Hematopoietic multipotent progenitor cell treated with erythropoietin and hydrocortisone succinate and interleukin-3 and kit ligand, for 17 days (in vitro differentiated cells): ENCODE measurements at regions not wholly inside any gene's neighbourhood (a gene's known extent, or its start where the extent isn't known, plus 50 kb on each side); places are given as distances from the start of the nearest gene placed in this dataset.
"Not testable (repeated sequence)": the region's sequence is repeated elsewhere in the genome, so short reads cannot be mapped to it uniquely, and the experiment has no call there.

ENCODE experiments used
- DNase-seq: peaks from one replicate; pipeline ENCODE4 v3.0.0-alpha.2; 2015; ENCODE audit warnings: low spot score

GRCh38 chr2:147008481-147008880 lies 836.3 kb upstream of the ACVR2A start:
- no peak for DNase-seq

DNA sequence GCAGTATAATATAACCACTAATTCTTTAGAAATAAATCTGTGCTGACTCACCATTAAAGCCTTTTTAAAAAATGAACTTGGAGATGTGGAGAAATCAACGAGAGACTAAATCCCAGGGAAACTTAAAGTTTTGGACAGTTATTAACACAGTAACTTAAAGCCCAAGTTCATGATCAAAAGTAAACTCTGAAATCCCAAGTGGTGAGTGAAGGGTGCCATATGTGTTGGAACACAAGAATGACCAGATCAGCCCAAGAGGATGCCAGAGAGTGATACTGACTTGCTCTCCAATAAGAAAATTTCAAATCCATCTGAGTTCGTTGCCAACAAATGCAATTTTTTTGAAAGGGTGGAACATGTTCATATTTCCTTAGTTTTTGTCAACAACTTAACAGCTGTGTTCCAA lies 838.1 kb upstream of the ACVR2A start:
- DNase-seq, result no peak

GRCh38 chr2:147003081-147003480 lies 841.7 kb upstream of the ACVR2A start:
- no peak for DNase-seq

GRCh38 chr2:147002256-147002655 lies 842.6 kb upstream of the ACVR2A start:
- no peak for DNase-seq

DNA sequence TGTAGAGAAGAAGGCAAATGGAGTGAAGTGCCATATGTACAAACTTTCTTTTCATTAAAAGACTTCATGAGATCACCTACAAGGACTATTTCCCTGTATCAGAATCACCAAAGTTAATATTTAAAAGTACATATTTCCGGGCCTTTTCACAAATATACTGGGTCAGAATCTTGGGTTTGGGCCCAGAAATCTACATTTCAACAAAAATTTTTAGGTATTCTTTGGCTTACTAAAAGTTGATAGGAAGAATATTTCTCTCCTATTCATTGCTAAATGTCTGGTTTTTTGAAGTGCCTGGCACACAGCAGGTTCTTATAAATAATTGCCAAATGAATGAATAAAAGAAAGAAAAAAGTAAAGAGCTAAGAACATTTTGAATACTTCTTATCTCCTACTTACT lies 843.8 kb upstream of the ACVR2A start:
- DNase-seq, result no peak

DNA sequence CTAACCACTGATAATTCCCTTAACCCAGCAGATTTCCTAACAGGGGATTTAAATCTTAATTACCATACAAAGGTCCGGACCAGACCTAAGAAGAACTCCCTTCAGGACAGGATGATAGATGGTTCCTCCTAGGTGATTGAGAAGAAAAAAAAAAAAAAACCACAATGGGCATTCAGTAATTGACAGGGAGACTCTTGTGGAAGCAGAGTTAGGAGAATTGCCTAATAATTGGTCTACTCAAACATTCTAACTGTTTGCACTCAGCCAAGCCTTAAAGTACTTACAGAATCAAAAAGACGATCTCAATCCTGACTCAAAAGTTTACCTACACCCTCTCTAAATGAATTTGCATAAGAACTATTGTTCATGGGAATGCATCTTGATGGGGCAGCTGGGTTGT lies 844.7 kb upstream of the ACVR2A start:
- DNase-seq, result not testable (repeated sequence)

DNA sequence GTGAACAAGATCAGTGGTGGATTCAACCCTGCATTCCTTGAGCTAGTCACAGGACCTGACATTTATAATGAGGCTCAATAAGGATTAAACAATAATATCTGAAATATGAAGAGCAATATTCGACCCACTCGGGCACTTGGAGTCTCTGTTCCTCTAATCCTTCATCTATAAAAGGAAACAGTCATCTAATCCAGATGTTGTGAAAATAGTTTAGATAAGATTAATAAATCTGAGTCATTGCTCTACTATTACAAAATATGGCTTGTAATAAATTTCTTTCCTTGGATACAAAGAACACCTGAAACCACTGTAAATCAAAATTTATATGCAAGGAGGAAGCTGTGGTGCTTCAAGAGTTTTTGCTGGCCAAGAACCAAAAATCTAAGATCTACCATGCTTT lies 846.9 kb upstream of the ACVR2A start:
- no peak for DNase-seq

DNA sequence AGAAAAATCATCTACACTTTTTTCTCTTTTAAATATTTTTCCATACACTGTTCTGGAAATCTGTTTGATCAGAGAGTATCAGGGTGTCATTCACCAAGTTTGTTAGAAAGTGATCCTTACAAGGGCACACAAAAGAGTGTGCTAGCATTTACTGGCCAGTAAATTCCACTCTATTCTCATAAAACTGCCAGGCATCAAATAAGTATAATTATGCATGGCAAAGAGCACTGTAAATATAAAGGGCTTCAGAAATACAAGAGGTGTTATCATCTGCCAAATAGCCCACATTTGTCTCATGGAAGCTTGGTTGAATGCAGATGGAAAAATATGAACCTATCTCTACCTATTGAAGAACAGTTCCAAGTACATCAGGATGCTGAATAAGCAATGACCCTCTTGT lies 847.3 kb upstream of the ACVR2A start:
- DNase-seq, result no peak

GRCh38 chr2:146994246-146994645 lies 850.6 kb upstream of the ACVR2A start:
- DNase-seq, result no peak

GRCh38 chr2:146992466-146992865 lies 852.4 kb upstream of the ACVR2A start:
- no peak for DNase-seq

GRCh38 chr2:146992057-146992456 lies 852.8 kb upstream of the ACVR2A start:
- no peak for DNase-seq

- no peak for DNase-seq
Measured at GRCh38 chr2:146990311-146991054, 854.3 kb upstream of the ACVR2A start.

GRCh38 chr2:146989741-146990140 lies 855.1 kb upstream of the ACVR2A start:
- no peak for DNase-seq

GRCh38 chr2:146987996-146988395 lies 856.8 kb upstream of the ACVR2A start:
- DNase-seq, result no peak

- no peak for DNase-seq
Measured at GRCh38 chr2:146986161-146986560, 858.7 kb upstream of the ACVR2A start.

DNA sequence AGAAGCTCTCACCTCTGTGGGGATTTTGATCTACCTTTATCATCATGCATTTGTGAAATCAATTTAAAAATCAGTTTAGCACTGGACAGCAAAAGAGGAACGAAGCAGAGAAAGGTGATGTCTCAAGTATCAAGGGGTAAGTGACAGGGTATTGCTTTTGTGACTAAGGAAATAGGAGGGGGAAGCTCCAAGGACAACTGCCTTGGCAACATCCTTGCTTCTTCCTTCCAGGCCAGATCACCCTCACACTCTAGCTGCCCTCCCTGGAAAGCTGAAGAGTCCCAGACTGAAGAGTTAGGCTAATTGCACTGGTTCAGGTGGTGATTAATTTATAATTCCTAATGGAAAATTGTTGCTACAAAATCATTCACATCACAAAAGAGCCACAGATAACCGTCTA lies 859.1 kb upstream of the ACVR2A start:
- no peak for DNase-seq

DNA sequence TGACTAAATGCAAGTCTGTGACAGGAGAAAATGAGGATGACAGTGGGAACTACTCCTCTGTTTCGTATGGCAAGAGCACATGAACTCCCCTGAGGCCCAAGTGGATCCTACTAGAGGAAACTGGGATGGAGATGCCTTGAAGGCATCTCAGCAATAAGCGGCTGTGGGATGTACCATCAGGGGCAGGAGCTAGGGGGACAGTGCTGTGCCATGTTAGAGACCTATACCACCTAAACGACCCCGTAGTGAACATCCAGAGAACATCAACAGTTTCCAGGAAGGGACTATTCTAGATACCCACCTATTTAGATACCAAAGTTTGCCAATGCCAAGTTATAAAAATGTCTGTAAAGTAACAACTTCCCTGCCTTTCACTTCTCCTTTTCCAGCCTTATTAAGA lies 860.8 kb upstream of the ACVR2A start:
- no peak for DNase-seq

GRCh38 chr2:146982393-146982846 lies 862.4 kb upstream of the ACVR2A start:
- no peak for DNase-seq

DNA sequence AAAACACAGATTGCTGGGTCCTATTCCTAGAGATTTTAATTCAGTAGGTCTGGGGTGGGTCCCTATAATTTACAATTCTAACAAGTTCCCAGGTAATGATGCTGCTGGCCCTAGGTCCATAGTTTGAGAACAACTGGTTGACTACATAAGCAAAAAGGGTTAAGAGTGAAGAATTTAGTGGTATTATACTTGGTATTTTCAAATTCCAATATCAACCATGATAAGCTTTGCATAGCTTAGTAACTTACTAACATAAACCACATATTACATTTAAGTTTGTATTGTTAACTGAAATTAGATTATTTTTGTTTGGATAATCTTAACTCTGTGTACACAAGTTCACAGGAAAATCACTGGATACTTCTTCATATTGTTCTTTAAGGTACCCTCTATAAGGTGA lies 862.9 kb upstream of the ACVR2A start:
- no peak for DNase-seq

- no peak for DNase-seq
Measured at GRCh38 chr2:146979746-146980145, 865.1 kb upstream of the ACVR2A start.

DNA sequence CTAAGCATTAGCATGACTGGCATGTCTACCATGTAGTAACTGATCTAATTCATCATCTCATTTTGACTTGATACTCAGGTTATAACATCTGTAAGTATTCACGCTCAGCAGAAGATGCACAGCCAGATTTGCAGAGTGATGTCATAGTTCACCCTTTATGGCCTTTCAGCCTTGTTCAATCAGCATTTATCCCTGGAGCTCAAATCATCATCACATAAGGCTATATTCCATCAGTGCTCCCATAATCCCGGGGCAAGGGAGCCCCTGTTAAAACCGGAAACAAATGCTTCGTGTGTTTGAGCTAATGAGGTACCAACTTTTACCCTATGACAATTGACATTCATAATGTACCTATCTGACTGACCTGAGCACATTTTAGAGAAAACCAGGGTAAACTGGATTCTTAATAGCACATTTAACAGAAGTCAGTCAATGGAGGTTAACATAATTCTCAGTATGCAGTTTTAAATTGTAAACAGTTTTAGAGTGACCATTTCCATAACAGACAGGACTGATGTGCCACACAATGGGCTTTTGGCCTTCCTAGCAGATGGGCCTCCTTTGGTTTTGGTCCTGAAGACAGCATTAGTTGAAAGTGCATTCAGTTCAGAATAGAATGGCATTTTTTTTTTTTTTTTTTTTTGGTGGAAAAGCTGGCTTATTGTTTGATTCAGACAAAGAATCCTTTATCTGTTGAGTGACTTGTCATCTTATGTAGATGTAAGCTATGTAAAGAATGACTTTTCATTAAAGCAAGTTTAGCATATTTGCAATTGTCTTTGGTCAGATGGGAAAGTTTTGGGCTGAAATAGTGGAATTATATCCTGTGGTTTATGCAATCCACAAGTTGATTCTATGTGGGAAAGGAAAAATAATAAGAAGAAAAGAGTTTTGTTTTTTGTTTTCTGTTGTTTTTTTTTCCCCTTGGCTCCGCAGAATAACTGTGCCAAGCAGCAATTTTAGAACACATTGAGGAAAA lies 866.0 kb upstream of the ACVR2A start:
- DNase-seq, result no peak

DNA sequence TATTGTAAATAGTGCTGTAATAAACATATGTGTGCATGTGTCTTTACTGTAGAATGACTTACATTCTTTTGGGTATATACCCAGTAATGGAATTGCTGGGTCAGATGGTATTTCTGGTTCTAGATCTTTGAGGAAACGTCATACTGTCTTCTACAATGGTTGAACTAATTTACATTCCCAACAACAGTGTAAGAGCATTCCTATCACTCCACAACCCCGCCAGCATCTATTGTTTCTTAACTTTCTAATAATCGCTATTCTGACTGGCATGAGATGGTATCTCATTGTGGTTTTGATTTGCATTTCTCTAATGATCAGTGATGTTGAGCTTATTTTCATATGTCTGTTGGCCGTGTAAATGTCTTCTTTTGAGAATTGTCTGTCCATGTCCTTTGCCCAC lies 873.8 kb upstream of the ACVR2A start:
- DNase-seq, result not testable (repeated sequence)

GRCh38 chr2:146969703-146970102 lies 875.1 kb upstream of the ACVR2A start:
- not testable (repeated sequence) for DNase-seq
